ENCODE measurements at regions not wholly inside any gene's neighbourhood (a gene's known extent, or its start where the extent isn't known, plus 50 kb on each side); places are given as distances from the start of the nearest gene placed in this dataset.

GRCh38 chr13:40409278-40409677 is 257.2 kb downstream of the FOXO1 start:
- TF ChIP-seq POLR2A (IDR thresholded peaks at IDR 0.05) (no peak), CTCF (IDR thresholded peaks at IDR 0.05) (no peak)
